H9 (cell line): ENCODE measurements at regions not wholly inside any gene's neighbourhood (a gene's known extent, or its start where the extent isn't known, plus 50 kb on each side); places are given as distances from the start of the nearest gene placed in this dataset.

ENCODE experiments used
- DNase-seq: peaks from one replicate; pipeline ENCODE4 v3.0.0-alpha.2; 2017
- H2AFZ ChIP-seq: one replicate; pipeline ENCODE4 v1.6.1; 2013; ENCODE audit warnings: mild to moderate bottlenecking, low read length, control low read depth, moderate library complexity
- H2AK5ac ChIP-seq: 2 replicates; pipeline ENCODE4 v1.6.1; 2013; ENCODE audit warnings: low read length, control low read depth, mixed read lengths; ENCODE audit not compliant: insufficient read length
- H2BK120ac ChIP-seq: one replicate; pipeline ENCODE4 v1.6.1; 2013; ENCODE audit warnings: low read depth, mild to moderate bottlenecking, low read length, control low read depth, inconsistent platforms; ENCODE audit not compliant: poor library complexity, severe bottlenecking
- H2BK12ac ChIP-seq: 2 replicates; pipeline ENCODE4 v1.6.1; 2013; ENCODE audit warnings: low read length, control low read depth, mixed read lengths, low read depth; ENCODE audit not compliant: insufficient read length
- H2BK15ac ChIP-seq: 2 replicates; pipeline ENCODE4 v1.6.1; 2013; ENCODE audit warnings: low read depth, low read length, control low read depth
- H2BK20ac ChIP-seq: one replicate; pipeline ENCODE4 v1.6.1; 2013; ENCODE audit warnings: low read depth, mild to moderate bottlenecking, low read length, control low read depth, inconsistent platforms; ENCODE audit not compliant: poor library complexity, severe bottlenecking
- H2BK5ac ChIP-seq: 2 replicates; pipeline ENCODE4 v1.6.1; 2013; ENCODE audit warnings: low read length, control low read depth, mixed read lengths; ENCODE audit not compliant: insufficient read length
- H3K14ac ChIP-seq: 2 replicates; pipeline ENCODE4 v1.6.1; 2013; ENCODE audit warnings: low read length, control low read depth; ENCODE audit not compliant: insufficient read depth
- H3K18ac ChIP-seq: 2 replicates; pipeline ENCODE4 v1.6.1; 2013; ENCODE audit warnings: low read depth, mild to moderate bottlenecking, mixed read lengths, low read length, control low read depth; ENCODE audit not compliant: insufficient read length
- H3K23ac ChIP-seq: 2 replicates; pipeline ENCODE4 v1.6.1; 2013; ENCODE audit warnings: low read length, control low read depth, mixed read lengths, low read depth; ENCODE audit not compliant: insufficient read length
- H3K23me2 ChIP-seq: 2 replicates; pipeline ENCODE4 v1.6.1; 2013; ENCODE audit warnings: low read depth, mild to moderate bottlenecking, mixed read lengths, low read length, control low read depth; ENCODE audit not compliant: insufficient read length, poor library complexity, severe bottlenecking
- H3K27ac ChIP-seq: 2 replicates; pipeline ENCODE4 v1.5.1; 2013; ENCODE audit warnings: low read length, control low read depth, mixed read lengths, low read depth; ENCODE audit not compliant: insufficient read length
- H3K27me3 ChIP-seq: 2 replicates; pipeline ENCODE4 v1.6.1; 2013; ENCODE audit warnings: low read length, control low read depth, inconsistent platforms; ENCODE audit not compliant: insufficient read depth
- H3K4ac ChIP-seq: 2 replicates; pipeline ENCODE4 v1.6.1; 2013; ENCODE audit warnings: low read depth, mild to moderate bottlenecking, control low read depth, inconsistent platforms, low read length, moderate library complexity
- H3K4me1 ChIP-seq: 2 replicates; pipeline ENCODE4 v1.6.1; 2013; ENCODE audit warnings: low read length, control low read depth, inconsistent platforms; ENCODE audit not compliant: insufficient read depth
- H3K4me2 ChIP-seq: 2 replicates; pipeline ENCODE4 v1.6.1; 2013; ENCODE audit warnings: low read length, control low read depth, mixed read lengths; ENCODE audit not compliant: insufficient read length, insufficient read depth
- H3K56ac ChIP-seq: 2 replicates; pipeline ENCODE4 v1.6.1; 2013; ENCODE audit warnings: low read depth, mild to moderate bottlenecking, mixed read lengths, low read length, control low read depth; ENCODE audit not compliant: insufficient read length
- H3K79me1 ChIP-seq: 2 replicates; pipeline ENCODE4 v1.6.1; 2013; ENCODE audit warnings: low read depth, mild to moderate bottlenecking, moderate library complexity, low read length, control low read depth, inconsistent platforms; ENCODE audit not compliant: insufficient read depth, poor library complexity, severe bottlenecking
- H3K79me2 ChIP-seq: 2 replicates; pipeline ENCODE4 v1.6.1; 2013; ENCODE audit warnings: low read length, control low read depth, inconsistent platforms; ENCODE audit not compliant: insufficient read depth
- H3K9ac ChIP-seq: 2 replicates; pipeline ENCODE4 v1.6.1; 2013; ENCODE audit warnings: low read length, control low read depth, mixed read lengths; ENCODE audit not compliant: insufficient read length; ENCODE audit errors: extremely low read depth
- H3K9me3 ChIP-seq: one replicate; pipeline ENCODE4 v1.6.1; 2013; ENCODE audit warnings: low read depth, low read length, inconsistent platforms; ENCODE audit not compliant: control insufficient read depth
- H3T11ph ChIP-seq: one replicate; pipeline ENCODE4 v1.6.1; 2013; ENCODE audit warnings: mild to moderate bottlenecking, low read length, control low read depth, inconsistent platforms
- H4K20me1 ChIP-seq: one replicate; pipeline ENCODE4 v1.6.1; 2013; ENCODE audit not compliant: control insufficient read depth, insufficient read length, insufficient read depth
- H4K5ac ChIP-seq: 2 replicates; pipeline ENCODE4 v1.6.1; 2013; ENCODE audit warnings: low read depth, mild to moderate bottlenecking, mixed read lengths, low read length, control low read depth; ENCODE audit not compliant: insufficient read length
- H4K8ac ChIP-seq: replicated peaks from 2 replicates; pipeline ENCODE4 v1.6.1; 2013; ENCODE audit warnings: low read length, control low read depth, mixed read lengths, low read depth; ENCODE audit not compliant: insufficient read length
- H4K91ac ChIP-seq: 2 replicates; pipeline ENCODE4 v1.6.1; 2013; ENCODE audit warnings: low read depth, mild to moderate bottlenecking, moderate library complexity, mixed read lengths, low read length, control low read depth; ENCODE audit not compliant: insufficient read length
- H3K27ac Mint-ChIP-seq, 3 experiments: 2 replicates in 2 of 3; 3 replicates in 1 of 3; pipeline ENCODE4 v1.8.0; 2020 to 2021; ENCODE audit warnings: mixed read lengths in 3 of 3, mild to moderate bottlenecking in 1 of 3, moderate library complexity in 1 of 3
- H3K27me3 Mint-ChIP-seq: 2 replicates; pipeline ENCODE4 v1.8.0; 2021; ENCODE audit warnings: low read depth, mild to moderate bottlenecking, moderate library complexity, mixed read lengths
- H3K36me3 Mint-ChIP-seq, 3 experiments: 2 replicates in 2 of 3; 3 replicates in 1 of 3; pipeline ENCODE4 v1.8.0; 2020 to 2021; ENCODE audit warnings: low read depth in 3 of 3, mixed read lengths in 3 of 3; ENCODE audit not compliant: insufficient read depth in 1 of 3
- H3K4me1 Mint-ChIP-seq, 2 experiments: 2 replicates each; pipeline ENCODE4 v1.8.0; 2020; ENCODE audit warnings: mixed read lengths in 2 of 2
- H3K4me3 Mint-ChIP-seq, 2 experiments: 2 replicates in 1 of 2; 3 replicates in 1 of 2; pipeline ENCODE4 v1.8.0; 2020 to 2021; ENCODE audit warnings: mild to moderate bottlenecking in 2 of 2, mixed read lengths in 2 of 2, moderate library complexity in 1 of 2
- H3K9me3 Mint-ChIP-seq, 2 experiments: 2 replicates in 1 of 2; 3 replicates in 1 of 2; pipeline ENCODE4 v1.8.0; 2020; ENCODE audit warnings: mild to moderate bottlenecking in 2 of 2, mixed read lengths in 2 of 2, moderate library complexity in 1 of 2
- CTCF ChIP-seq: fragments of 200-600 bp; sonication (generic); conservative IDR thresholded peaks from 3 replicates; pipeline ENCODE4 v1.8.0; 2021; ENCODE audit warnings: antibody characterized with exemption, mild to moderate bottlenecking
- WGBS: extraction: QIAGEN DNeasy Blood & Tissue Kit; methylation state at CpG from one replicate; pipeline ENCODE4 v1.1.7; 2013; ENCODE audit warnings: missing lambda C conversion rate, low lambda C conversion rate, mixed read lengths; ENCODE audit not compliant: insufficient read length; ENCODE audit errors: extremely low coverage; 5-methylcytosine and 5-hydroxymethylcytosine counted together

GRCh38 chr12:91877456-91878235 is 268.0 kb downstream of the BTG1 start:
- Histone ChIP-seq H3K27me3 (no peaks in the 10 kb centered on the region), H2AFZ (no peak overlapping the region), H3K9ac (no peak overlapping the region), H3K14ac (no peak overlapping the region), H3K27ac (no peak overlapping the region), H3K4me1 (no peaks in the 10 kb centered on the region), H2BK20ac (no peak overlapping the region), H3K56ac (no peak overlapping the region), H3K23ac (no peak overlapping the region), H2AK5ac (no peak overlapping the region), H3K18ac (no peak overlapping the region), H2BK15ac (no peak overlapping the region), H4K5ac (no peak overlapping the region), H3K79me2 (no peaks in the 10 kb centered on the region), H3K79me1 (no peaks in the 10 kb centered on the region), H3T11ph (no peak overlapping the region), H3K4me2 (no peak overlapping the region), H2BK120ac (no peak overlapping the region), H4K8ac (no peak overlapping the region), H4K91ac (no peak overlapping the region), H3K4ac (no peak overlapping the region), H3K23me2 (no peaks in the 10 kb centered on the region), H2BK5ac (no peak overlapping the region), H2BK12ac (no peak overlapping the region), H3K9me3 (no peaks in the 10 kb centered on the region), H4K20me1 (no peaks in the 10 kb centered on the region)
- Mint-ChIP-seq H3K27me3 (no peaks in the 10 kb centered on the region), H3K36me3 (peaks cover 0 to 3% (median 0%) of the 10 kb centered on the region in 3 experiments; a peak in 1 of 7 replicates), H3K27ac (no peak overlapping the region), H3K4me1 (no peaks in the 10 kb centered on the region), H3K9me3 (peaks cover 0 to 4% of the 10 kb centered on the region in 2 experiments; a peak in 2 of 5 replicates), H3K4me3 (no peak overlapping the region)
- DNase-seq: no peak
- TF ChIP-seq CTCF: no peak
- WGBS: no CpG with 5 or more reads among the region's 5 CpGs
